ENCODE measurements at regions not wholly inside any gene's neighbourhood (a gene's known extent, or its start where the extent isn't known, plus 50 kb on each side); places are given as distances from the start of the nearest gene placed in this dataset.

- Histone ChIP-seq H3K4me1 (peaks cover 24 to 51% (median 37%) of the 10 kb centered on the region in 3 donors), H3K27me3 (no peaks in the 10 kb centered on the region), H3K36me3 (no peaks in the 10 kb centered on the region), H3K27ac (peak overlapping the region; percentile 21 to 93 (median 60)), H3K9me3 (no peaks in the 10 kb centered on the region), H3K4me3 (no peak overlapping the region)
- WGBS, 2 donors, result 51 to 69% methylated on average over 5 of the region's 7 CpGs
- TF ChIP-seq POLR2A (IDR thresholded peaks at IDR 0.05), result no peak
- TF ChIP-seq, protein P1, sequence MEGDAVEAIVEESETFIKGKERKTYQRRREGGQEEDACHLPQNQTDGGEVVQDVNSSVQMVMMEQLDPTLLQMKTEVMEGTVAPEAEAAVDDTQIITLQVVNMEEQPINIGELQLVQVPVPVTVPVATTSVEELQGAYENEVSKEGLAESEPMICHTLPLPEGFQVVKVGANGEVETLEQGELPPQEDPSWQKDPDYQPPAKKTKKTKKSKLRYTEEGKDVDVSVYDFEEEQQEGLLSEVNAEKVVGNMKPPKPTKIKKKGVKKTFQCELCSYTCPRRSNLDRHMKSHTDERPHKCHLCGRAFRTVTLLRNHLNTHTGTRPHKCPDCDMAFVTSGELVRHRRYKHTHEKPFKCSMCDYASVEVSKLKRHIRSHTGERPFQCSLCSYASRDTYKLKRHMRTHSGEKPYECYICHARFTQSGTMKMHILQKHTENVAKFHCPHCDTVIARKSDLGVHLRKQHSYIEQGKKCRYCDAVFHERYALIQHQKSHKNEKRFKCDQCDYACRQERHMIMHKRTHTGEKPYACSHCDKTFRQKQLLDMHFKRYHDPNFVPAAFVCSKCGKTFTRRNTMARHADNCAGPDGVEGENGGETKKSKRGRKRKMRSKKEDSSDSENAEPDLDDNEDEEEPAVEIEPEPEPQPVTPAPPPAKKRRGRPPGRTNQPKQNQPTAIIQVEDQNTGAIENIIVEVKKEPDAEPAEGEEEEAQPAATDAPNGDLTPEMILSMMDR (IDR thresholded peaks at IDR 0.05), result no peak
- intact Hi-C loops (cut with DNase I), result no loop called here
- no peak for DNase-seq
These were observed 221.1 kb downstream of the ANAPC1 start for GRCh38 chr2:111662771-111663470.

DNA sequence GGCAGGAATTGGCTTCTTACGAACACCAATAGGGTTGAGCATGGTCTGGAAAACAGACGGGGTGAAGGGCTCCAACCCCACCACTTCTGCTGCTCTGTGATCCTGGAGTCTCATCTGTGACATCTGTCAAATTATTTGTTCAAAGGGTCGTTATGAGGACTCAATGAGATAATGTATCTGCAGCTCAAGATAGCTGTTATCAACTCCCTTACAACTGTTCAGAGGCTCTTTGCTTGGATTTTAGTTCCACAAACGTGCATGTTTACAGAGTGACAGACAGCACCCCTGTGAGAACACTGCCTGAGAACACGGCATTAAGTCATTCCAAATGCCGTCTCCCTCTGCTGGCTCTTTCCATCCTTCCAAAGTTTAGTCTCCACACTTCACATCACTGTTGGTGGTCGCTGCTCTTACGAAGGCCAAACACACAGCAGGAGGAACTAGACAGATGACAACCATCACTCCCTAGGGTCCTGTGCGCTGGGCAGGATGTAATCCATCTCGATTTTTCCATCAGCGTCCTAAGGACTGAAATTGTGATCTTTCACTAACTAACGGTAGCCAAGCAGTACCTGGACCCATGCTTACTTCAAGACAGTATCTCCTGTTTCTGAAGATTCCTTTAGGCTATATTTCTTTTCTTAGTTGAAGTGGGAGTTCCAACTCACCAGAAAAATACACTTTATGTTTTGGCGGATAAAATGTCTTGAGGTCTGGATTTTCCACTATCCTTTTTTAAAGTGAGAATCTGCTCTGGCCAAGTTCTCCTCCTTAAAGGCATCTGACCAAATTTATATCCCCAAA lies 220.3 kb downstream of the ANAPC1 start:
- intact Hi-C loops (cut with DNase I), result no loop called here
- no peak overlapping the region for H3K4me3 ChIP-seq
- DNase-seq, result no peak
- TF ChIP-seq POLR2A (IDR thresholded peaks at IDR 0.05), result no peak
- TF ChIP-seq, protein P1 (IDR thresholded peaks at IDR 0.05), result no peak
- H3K4me1 ChIP-seq, result peaks cover 24 to 48% (median 37%) of the 10 kb centered on the region in 3 donors
- no peaks in the 10 kb centered on the region for H3K9me3 ChIP-seq
- no peaks in the 10 kb centered on the region for H3K27me3 ChIP-seq
- WGBS, 2 donors, result 68 to 77% methylated on average over 12 of the region's 13 CpGs
- H3K36me3 ChIP-seq, result no peaks in the 10 kb centered on the region
- peak overlapping the region; percentile 21 to 93 (median 60) for H3K27ac ChIP-seq

DNA sequence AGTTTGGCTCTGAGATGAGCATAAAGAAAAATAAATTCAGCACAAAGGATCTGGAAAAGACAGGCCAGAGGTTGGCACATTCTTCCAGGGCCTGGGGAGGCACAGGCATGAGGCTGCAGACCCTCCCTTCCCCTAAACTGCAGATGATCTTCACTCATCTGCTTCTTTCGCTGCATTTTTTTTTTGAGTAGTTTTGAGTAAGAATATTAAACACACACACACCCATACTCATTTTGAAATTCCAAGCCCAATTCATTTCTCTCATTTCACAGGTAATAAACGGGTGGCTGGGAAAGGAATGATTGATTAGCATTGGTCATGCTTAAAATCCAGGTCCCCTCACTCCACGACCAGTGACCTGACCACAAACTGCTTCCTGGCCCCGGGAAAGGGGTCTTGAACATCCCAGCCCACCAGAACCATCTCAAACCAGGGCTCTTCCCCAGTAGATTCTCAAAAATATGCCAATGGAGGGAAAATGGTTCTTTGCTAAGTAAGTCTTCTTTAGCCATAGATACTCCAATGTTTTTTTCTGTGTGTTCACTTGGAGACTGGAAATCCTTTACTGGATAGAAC lies 219.6 kb downstream of the ANAPC1 start:
- Histone ChIP-seq H3K4me3 (no peak overlapping the region), H3K27me3 (no peaks in the 10 kb centered on the region), H3K27ac (no peak overlapping the region), H3K36me3 (no peaks in the 10 kb centered on the region), H3K4me1 (peaks cover 19 to 41% (median 31%) of the 10 kb centered on the region in 3 donors), H3K9me3 (no peaks in the 10 kb centered on the region)
- intact Hi-C loops (cut with DNase I), result no loop called here
- TF ChIP-seq POLR2A (IDR thresholded peaks at IDR 0.05), result no peak
- TF ChIP-seq, protein P1 (IDR thresholded peaks at IDR 0.05), result no peak
- no peak for DNase-seq
- WGBS, 2 donors, result 69 to 72% methylated on average over 4 of the region's 4 CpGs

- Histone ChIP-seq H3K27me3 (no peaks in the 10 kb centered on the region), H3K36me3 (no peaks in the 10 kb centered on the region), H3K4me3 (no peak overlapping the region), H3K4me1 (peaks cover 13 to 35% (median 25%) of the 10 kb centered on the region in 3 donors), H3K27ac (no peak overlapping the region), H3K9me3 (no peaks in the 10 kb centered on the region)
- intact Hi-C loops (cut with DNase I), result no loop called here
- no peak for DNase-seq
- TF ChIP-seq, protein P1 (IDR thresholded peaks at IDR 0.05), result no peak
- WGBS, 2 donors, result 82 to 85% methylated on average over 6 of the region's 7 CpGs
These were observed 219.0 kb downstream of the ANAPC1 start for GRCh38 chr2:111665011-111665410.

Data from esophagus squamous epithelium (tissue), 5 donors.